HEK293 (cell line): ENCODE measurements at regions not wholly inside any gene's neighbourhood (a gene's known extent, or its start where the extent isn't known, plus 50 kb on each side); places are given as distances from the start of the nearest gene placed in this dataset.
A peak's percentile ranks its signal among the peaks of the same experiment; 100 is the strongest.

Experiments used
- CTCF ChIA-PET: fragments of 350-600 bp; formaldehyde crosslinking; extraction: SDS; loops from one replicate; lab custom pipeline; 2021; ENCODE audit warnings: antibody characterized with exemption; lab: Yijun Ruan, JAX
- POLR2A ChIA-PET: fragments of 300-600 bp; formaldehyde crosslinking; extraction: SDS; loops from one replicate; lab custom pipeline; 2020; ENCODE audit warnings: antibody characterized with exemption, inconsistent platforms; lab: Yijun Ruan, JAX
- H3K27ac ChIP-seq: fragments of 200-500 bp; sonication (Bioruptor generic); 2 replicates; pipeline ENCODE4 v1.5.1; 2014; ENCODE audit warnings: low read depth, low read length, control low read depth, inconsistent platforms; ENCODE audit errors: extremely low read depth
- H3K36me3 ChIP-seq, 2 experiments: fragments of 200-500 bp in 1 of 2; sonication (Bioruptor generic) in 1 of 2; 1 replicate in 1 of 2; 2 replicates in 1 of 2; pipeline ENCODE4 v1.5.1; 2014 to 2017; ENCODE audit warnings: inconsistent platforms in 2 of 2, low read length in 2 of 2; ENCODE audit not compliant: control insufficient read depth in 2 of 2, insufficient read depth in 1 of 2
- H3K4me1 ChIP-seq: fragments of 200-500 bp; sonication (Bioruptor generic); 2 replicates; pipeline ENCODE4 v1.5.1; 2014; ENCODE audit warnings: mild to moderate bottlenecking, low read length, inconsistent platforms; ENCODE audit not compliant: control insufficient read depth, insufficient read depth
- H3K4me3 ChIP-seq: 2 replicates; pipeline ENCODE4 v1.5.1; 2011; ENCODE audit warnings: low read depth, mild to moderate bottlenecking, control low read depth, low read length, moderate library complexity
- H3K9me3 ChIP-seq: fragments of 200-500 bp; sonication (Bioruptor generic); 2 replicates; pipeline ENCODE4 v1.5.1; 2014; ENCODE audit warnings: low read depth, low read length, inconsistent platforms; ENCODE audit not compliant: control insufficient read depth, insufficient read depth
- SETDB1 ChIP-seq: IDR thresholded peaks from one replicate; pipeline ENCODE4 v1.6.1; 2017; ENCODE audit warnings: mild to moderate bottlenecking, low read length, moderate library complexity, mixed read lengths; ENCODE audit not compliant: insufficient read length
- SP3 ChIP-seq: fragments of 450-650 bp; formaldehyde crosslinking; IDR thresholded peaks from 2 replicates; pipeline ENCODE4 v1.5.1; 2016; ENCODE audit warnings: missing biosample characterization, missing genetic modification characterization
- YY2 ChIP-seq: fragments of 450-650 bp; formaldehyde crosslinking; IDR thresholded peaks from 2 replicates; pipeline ENCODE4 v1.5.1; 2016; ENCODE audit warnings: missing biosample characterization, missing genetic modification characterization
- ZBTB21 ChIP-seq: fragments of 450-650 bp; formaldehyde crosslinking; IDR thresholded peaks from 2 replicates; pipeline ENCODE4 v1.5.1; 2017; ENCODE audit warnings: missing biosample characterization, missing genetic modification characterization
- ZNF114 ChIP-seq: fragments of 450-650 bp; formaldehyde crosslinking; IDR thresholded peaks from 2 replicates; pipeline ENCODE4 v1.5.0; 2017; ENCODE audit warnings: missing biosample characterization, missing genetic modification characterization
- ZNF214 ChIP-seq: fragments of 450-650 bp; formaldehyde crosslinking; IDR thresholded peaks from 2 replicates; pipeline ENCODE4 v1.5.1; 2017; ENCODE audit warnings: missing biosample characterization, mild to moderate bottlenecking, missing genetic modification characterization, borderline replicate concordance
- ZNF311 ChIP-seq: fragments of 450-650 bp; formaldehyde crosslinking; IDR thresholded peaks from 2 replicates; pipeline ENCODE4 v1.5.1; 2017; ENCODE audit warnings: missing biosample characterization, missing genetic modification characterization, borderline replicate concordance
- ZNF335 ChIP-seq: fragments of 450-650 bp; formaldehyde crosslinking; conservative IDR thresholded peaks from 2 replicates; pipeline ENCODE4 v1.5.1; 2016; ENCODE audit warnings: missing biosample characterization, missing genetic modification characterization
- ZNF530 ChIP-seq: fragments of 450-650 bp; formaldehyde crosslinking; IDR thresholded peaks from 2 replicates; pipeline ENCODE4 v1.5.1; 2016; ENCODE audit warnings: low read depth, missing biosample characterization, missing genetic modification characterization
- ZNF629 ChIP-seq: fragments of 450-650 bp; formaldehyde crosslinking; IDR thresholded peaks from 2 replicates; pipeline ENCODE4 v1.5.1; 2017; ENCODE audit warnings: missing biosample characterization, missing genetic modification characterization
- ZNF660 ChIP-seq: fragments of 450-650 bp; IDR thresholded peaks from 2 replicates; pipeline ENCODE4 v1.5.1; 2018; ENCODE audit warnings: missing biosample characterization, mild to moderate bottlenecking, missing genetic modification characterization
- ZNF677 ChIP-seq: fragments of 450-650 bp; IDR thresholded peaks from 2 replicates; pipeline ENCODE4 v1.5.0; 2018; ENCODE audit warnings: missing biosample characterization, mild to moderate bottlenecking, missing genetic modification characterization, moderate library complexity
- ZNF785 ChIP-seq: fragments of 450-650 bp; formaldehyde crosslinking; IDR thresholded peaks from 2 replicates; pipeline ENCODE4 v1.5.1; 2016; ENCODE audit warnings: missing biosample characterization, missing genetic modification characterization
- ZSCAN23 ChIP-seq: fragments of 450-650 bp; formaldehyde crosslinking; IDR thresholded peaks from 2 replicates; pipeline ENCODE4 v1.5.1; 2016; ENCODE audit warnings: missing biosample characterization, missing genetic modification characterization
- TF ChIP-seq, protein P1 (sequence below): fragments of 450-650 bp; formaldehyde crosslinking; IDR thresholded peaks from 2 replicates; pipeline ENCODE4 v1.5.1; 2016; ENCODE audit warnings: missing biosample characterization, missing genetic modification characterization
- TF ChIP-seq, protein P2 (sequence below): fragments of 450-650 bp; formaldehyde crosslinking; IDR thresholded peaks from 2 replicates; pipeline ENCODE4 v1.5.1; 2016; ENCODE audit warnings: missing biosample characterization, missing genetic modification characterization, low read depth
- TF ChIP-seq, protein P3 (sequence below): fragments of 450-650 bp; formaldehyde crosslinking; IDR thresholded peaks from 2 replicates; pipeline ENCODE4 v1.5.1; 2016; ENCODE audit warnings: missing biosample characterization, missing genetic modification characterization
- TF ChIP-seq, protein P4 (sequence below): fragments of 450-650 bp; formaldehyde crosslinking; IDR thresholded peaks from 2 replicates; pipeline ENCODE4 v1.5.1; 2016; ENCODE audit warnings: missing biosample characterization, missing genetic modification characterization, borderline replicate concordance
- TF ChIP-seq, protein P5 (sequence below): fragments of 450-650 bp; formaldehyde crosslinking; IDR thresholded peaks from 2 replicates; pipeline ENCODE4 v1.5.0; 2017; ENCODE audit warnings: missing biosample characterization, missing genetic modification characterization, borderline replicate concordance

DNA sequence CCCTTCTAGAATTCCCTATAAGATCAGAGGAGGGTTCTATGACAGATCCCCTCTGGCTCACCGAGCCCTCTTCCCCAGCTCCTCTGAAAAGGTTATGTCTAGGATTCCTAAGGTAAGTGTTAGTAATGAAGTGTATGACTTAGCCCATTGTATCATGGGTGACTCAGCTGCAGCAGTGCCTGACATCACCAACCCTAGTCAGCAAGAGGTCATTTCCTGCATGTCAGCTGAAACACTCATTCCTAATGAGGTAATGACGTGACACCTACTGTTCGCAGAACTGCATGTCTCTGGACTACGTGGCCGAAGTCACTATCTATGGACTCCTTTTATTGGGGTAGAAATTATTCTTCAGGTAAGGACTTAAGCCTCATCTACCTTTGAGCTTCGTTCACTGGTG, 196.1 kb upstream of the MYT1L start:
- H3K4me1 ChIP-seq = no peaks in the 10 kb centered on the region
- H3K27ac ChIP-seq = no peak overlapping the region
- no peaks in the 10 kb centered on the region for H3K36me3 ChIP-seq
- TF ChIP-seq SETDB1 = peak; percentile 19
- peak; percentile 91 for TF ChIP-seq ZBTB21 (tag by site-specific recombination)
- TF ChIP-seq SP3 (tag by site-specific recombination) = peak; percentile 49
- peak; percentile 57 for TF ChIP-seq ZNF629 (tag by site-specific recombination)
- TF ChIP-seq ZNF660 (tag by site-specific recombination) = 0 out of 2 replicates have a peak, but pooled peaks have one; percentile 32
- no peak for TF ChIP-seq ZNF114
- TF ChIP-seq, protein P1, sequence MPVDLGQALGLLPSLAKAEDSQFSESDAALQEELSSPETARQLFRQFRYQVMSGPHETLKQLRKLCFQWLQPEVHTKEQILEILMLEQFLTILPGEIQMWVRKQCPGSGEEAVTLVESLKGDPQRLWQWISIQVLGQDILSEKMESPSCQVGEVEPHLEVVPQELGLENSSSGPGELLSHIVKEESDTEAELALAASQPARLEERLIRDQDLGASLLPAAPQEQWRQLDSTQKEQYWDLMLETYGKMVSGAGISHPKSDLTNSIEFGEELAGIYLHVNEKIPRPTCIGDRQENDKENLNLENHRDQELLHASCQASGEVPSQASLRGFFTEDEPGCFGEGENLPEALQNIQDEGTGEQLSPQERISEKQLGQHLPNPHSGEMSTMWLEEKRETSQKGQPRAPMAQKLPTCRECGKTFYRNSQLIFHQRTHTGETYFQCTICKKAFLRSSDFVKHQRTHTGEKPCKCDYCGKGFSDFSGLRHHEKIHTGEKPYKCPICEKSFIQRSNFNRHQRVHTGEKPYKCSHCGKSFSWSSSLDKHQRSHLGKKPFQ (tag by site-specific recombination) = no peak
- TF ChIP-seq ZNF530 (tag by site-specific recombination) = no peak
- TF ChIP-seq, protein P2, sequence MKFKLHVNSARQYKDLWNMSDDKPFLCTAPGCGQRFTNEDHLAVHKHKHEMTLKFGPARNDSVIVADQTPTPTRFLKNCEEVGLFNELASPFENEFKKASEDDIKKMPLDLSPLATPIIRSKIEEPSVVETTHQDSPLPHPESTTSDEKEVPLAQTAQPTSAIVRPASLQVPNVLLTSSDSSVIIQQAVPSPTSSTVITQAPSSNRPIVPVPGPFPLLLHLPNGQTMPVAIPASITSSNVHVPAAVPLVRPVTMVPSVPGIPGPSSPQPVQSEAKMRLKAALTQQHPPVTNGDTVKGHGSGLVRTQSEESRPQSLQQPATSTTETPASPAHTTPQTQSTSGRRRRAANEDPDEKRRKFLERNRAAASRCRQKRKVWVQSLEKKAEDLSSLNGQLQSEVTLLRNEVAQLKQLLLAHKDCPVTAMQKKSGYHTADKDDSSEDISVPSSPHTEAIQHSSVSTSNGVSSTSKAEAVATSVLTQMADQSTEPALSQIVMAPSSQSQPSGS = peak; percentile 34; the same call in 1 of the 2 replicates
- H3K4me3 ChIP-seq = no peak overlapping the region
- POLR2A ChIA-PET = interaction anchor here (0.6 kb wide), 1 partner anchor 421 kb away, joined by 3 read pairs; no protein-coding TSS in a partner anchor
- H3K9me3 ChIP-seq = no peaks in the 10 kb centered on the region
- CTCF ChIA-PET = no interaction called here

DNA sequence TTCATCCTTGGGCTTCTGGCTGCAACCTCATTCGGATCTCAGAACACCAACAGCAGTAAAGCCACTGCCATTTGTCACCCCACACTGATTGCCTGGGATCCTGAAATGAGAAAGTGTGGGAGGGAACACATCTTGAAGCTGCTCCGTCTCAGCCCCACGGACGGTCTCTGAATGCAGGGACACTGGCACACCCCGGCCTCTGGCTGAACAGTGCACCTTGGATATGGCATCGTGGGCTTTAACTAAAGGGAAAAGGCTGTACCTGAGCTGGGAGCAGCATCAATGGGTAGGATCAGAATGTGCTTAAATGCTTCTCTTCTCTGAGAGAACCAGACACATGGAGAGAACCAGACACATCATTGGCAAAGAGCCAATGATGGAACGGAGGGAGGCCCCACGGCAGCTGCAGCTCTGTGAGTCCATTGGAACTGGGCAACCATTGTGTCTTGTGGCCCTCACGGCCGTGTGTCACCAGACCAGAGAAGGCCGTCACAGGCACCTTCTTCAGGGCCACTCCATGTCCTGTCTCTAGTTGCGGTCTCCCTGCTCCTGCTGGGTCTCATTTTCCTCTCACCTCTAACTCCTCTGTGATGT, 193.4 kb upstream of the MYT1L start:
- Histone ChIP-seq H3K4me1 (no peaks in the 10 kb centered on the region), H3K27ac (no peak overlapping the region), H3K4me3 (no peak overlapping the region), H3K9me3 (no peaks in the 10 kb centered on the region), H3K36me3 (no peaks in the 10 kb centered on the region)
- POLR2A ChIA-PET = no interaction called here
- CTCF ChIA-PET = no interaction called here
- TF ChIP-seq, protein P3, sequence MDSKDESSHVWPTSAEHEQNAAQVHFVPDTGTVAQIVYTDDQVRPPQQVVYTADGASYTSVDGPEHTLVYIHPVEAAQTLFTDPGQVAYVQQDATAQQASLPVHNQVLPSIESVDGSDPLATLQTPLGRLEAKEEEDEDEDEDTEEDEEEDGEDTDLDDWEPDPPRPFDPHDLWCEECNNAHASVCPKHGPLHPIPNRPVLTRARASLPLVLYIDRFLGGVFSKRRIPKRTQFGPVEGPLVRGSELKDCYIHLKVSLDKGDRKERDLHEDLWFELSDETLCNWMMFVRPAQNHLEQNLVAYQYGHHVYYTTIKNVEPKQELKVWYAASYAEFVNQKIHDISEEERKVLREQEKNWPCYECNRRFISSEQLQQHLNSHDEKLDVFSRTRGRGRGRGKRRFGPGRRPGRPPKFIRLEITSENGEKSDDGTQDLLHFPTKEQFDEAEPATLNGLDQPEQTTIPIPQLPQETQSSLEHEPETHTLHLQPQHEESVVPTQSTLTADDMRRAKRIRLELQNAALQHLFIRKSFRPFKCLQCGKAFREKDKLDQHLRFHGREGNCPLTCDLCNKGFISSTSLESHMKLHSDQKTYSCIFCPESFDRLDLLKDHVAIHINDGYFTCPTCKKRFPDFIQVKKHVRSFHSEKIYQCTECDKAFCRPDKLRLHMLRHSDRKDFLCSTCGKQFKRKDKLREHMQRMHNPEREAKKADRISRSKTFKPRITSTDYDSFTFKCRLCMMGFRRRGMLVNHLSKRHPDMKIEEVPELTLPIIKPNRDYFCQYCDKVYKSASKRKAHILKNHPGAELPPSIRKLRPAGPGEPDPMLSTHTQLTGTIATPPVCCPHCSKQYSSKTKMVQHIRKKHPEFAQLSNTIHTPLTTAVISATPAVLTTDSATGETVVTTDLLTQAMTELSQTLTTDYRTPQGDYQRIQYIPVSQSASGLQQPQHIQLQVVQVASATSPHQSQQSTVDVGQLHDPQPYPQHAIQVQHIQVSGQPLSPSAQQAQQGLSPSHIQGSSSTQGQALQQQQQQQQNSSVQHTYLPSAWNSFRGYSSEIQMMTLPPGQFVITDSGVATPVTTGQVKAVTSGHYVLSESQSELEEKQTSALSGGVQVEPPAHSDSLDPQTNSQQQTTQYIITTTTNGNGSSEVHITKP (tag by site-specific recombination) = no peak
- TF ChIP-seq, protein P1 (tag by site-specific recombination) = no peak
- no peak for TF ChIP-seq ZNF214 (tag by site-specific recombination)
- TF ChIP-seq, protein P4, sequence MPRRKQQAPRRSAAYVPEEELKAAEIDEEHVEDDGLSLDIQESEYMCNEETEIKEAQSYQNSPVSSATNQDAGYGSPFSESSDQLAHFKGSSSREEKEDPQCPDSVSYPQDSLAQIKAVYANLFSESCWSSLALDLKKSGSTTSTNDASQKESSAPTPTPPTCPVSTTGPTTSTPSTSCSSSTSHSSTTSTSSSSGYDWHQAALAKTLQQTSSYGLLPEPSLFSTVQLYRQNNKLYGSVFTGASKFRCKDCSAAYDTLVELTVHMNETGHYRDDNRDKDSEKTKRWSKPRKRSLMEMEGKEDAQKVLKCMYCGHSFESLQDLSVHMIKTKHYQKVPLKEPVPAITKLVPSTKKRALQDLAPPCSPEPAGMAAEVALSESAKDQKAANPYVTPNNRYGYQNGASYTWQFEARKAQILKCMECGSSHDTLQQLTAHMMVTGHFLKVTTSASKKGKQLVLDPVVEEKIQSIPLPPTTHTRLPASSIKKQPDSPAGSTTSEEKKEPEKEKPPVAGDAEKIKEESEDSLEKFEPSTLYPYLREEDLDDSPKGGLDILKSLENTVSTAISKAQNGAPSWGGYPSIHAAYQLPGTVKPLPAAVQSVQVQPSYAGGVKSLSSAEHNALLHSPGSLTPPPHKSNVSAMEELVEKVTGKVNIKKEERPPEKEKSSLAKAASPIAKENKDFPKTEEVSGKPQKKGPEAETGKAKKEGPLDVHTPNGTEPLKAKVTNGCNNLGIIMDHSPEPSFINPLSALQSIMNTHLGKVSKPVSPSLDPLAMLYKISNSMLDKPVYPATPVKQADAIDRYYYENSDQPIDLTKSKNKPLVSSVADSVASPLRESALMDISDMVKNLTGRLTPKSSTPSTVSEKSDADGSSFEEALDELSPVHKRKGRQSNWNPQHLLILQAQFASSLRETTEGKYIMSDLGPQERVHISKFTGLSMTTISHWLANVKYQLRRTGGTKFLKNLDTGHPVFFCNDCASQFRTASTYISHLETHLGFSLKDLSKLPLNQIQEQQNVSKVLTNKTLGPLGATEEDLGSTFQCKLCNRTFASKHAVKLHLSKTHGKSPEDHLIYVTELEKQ = no peak
- TF ChIP-seq, protein P5, sequence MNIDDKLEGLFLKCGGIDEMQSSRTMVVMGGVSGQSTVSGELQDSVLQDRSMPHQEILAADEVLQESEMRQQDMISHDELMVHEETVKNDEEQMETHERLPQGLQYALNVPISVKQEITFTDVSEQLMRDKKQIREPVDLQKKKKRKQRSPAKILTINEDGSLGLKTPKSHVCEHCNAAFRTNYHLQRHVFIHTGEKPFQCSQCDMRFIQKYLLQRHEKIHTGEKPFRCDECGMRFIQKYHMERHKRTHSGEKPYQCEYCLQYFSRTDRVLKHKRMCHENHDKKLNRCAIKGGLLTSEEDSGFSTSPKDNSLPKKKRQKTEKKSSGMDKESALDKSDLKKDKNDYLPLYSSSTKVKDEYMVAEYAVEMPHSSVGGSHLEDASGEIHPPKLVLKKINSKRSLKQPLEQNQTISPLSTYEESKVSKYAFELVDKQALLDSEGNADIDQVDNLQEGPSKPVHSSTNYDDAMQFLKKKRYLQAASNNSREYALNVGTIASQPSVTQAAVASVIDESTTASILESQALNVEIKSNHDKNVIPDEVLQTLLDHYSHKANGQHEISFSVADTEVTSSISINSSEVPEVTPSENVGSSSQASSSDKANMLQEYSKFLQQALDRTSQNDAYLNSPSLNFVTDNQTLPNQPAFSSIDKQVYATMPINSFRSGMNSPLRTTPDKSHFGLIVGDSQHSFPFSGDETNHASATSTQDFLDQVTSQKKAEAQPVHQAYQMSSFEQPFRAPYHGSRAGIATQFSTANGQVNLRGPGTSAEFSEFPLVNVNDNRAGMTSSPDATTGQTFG (tag by site-specific recombination) = no peak
- no peak for TF ChIP-seq ZNF785 (tag by site-specific recombination)
- TF ChIP-seq ZSCAN23 (tag by site-specific recombination) = no peak
- TF ChIP-seq YY2 (tag by site-specific recombination) = no peak
- TF ChIP-seq ZNF311 = no peak
- TF ChIP-seq ZNF335 (tag by site-specific recombination) = no peak
- TF ChIP-seq ZNF677 = no peak
